Activated B cell treated with CpG ODN at 0.5 μM for 24 hours (primary cell): ENCODE measurements at regions not wholly inside any gene's neighbourhood (a gene's known extent, or its start where the extent isn't known, plus 50 kb on each side); places are given as distances from the start of the nearest gene placed in this dataset.

Experiments used
- ATAC-seq: fragments of 200-7000 bp; cut with Tn5 transposase; one replicate; pipeline ENCODE4 v1.10.0; 2021; ENCODE audit warnings: low read depth, mild to moderate bottlenecking, moderate library complexity
- CTCF ChIA-PET: fragments of 350-600 bp; sonication (Branson Sonifier 250); formaldehyde crosslinking; loops from one replicate; lab custom pipeline; 2021; ENCODE audit warnings: antibody characterized with exemption; lab: Charles Lee
- POLR2A ChIA-PET: fragments of 350-600 bp; sonication (Branson Sonifier 250); formaldehyde crosslinking; loops from one replicate; lab custom pipeline; 2021; ENCODE audit warnings: antibody characterized with exemption; lab: Charles Lee
- DNase-seq: peaks from one replicate; pipeline ENCODE4 v3.0.0; 2022
- H3K27ac Mint-ChIP-seq: one replicate; pipeline ENCODE4 v1.8.0; 2020; ENCODE audit warnings: mixed read lengths
- H3K27me3 Mint-ChIP-seq: one replicate; pipeline ENCODE4 v1.8.0; 2021; ENCODE audit warnings: mixed read lengths
- H3K36me3 Mint-ChIP-seq: one replicate; pipeline ENCODE4 v1.8.0; 2021; ENCODE audit warnings: low read depth, mixed read lengths
- H3K4me1 Mint-ChIP-seq: one replicate; pipeline ENCODE4 v1.8.0; 2021; ENCODE audit warnings: mixed read lengths
- H3K4me3 Mint-ChIP-seq: one replicate; pipeline ENCODE4 v1.8.0; 2020; ENCODE audit warnings: mild to moderate bottlenecking, mixed read lengths
- H3K9me3 Mint-ChIP-seq: one replicate; pipeline ENCODE4 v1.8.0; 2020; ENCODE audit warnings: mixed read lengths
- CTCF ChIP-seq: fragments of 200-600 bp; IDR thresholded peaks from one replicate; pipeline ENCODE4 v1.8.0; 2022; ENCODE audit warnings: antibody characterized with exemption, mild to moderate bottlenecking
- intact Hi-C: fragments of 100-400 bp; cut with micrococcal nuclease; formaldehyde crosslinking; loops from one replicate; pipeline ENCODE4 v1.15.1; 2024

- ChIA-PET POLR2A (no interaction called here), CTCF (interaction anchor here (0.7 to 6.9 kb wide), 3 partner anchors 10 to 1246 kb away, joined by 3 to 83 read pairs (median 4); no protein-coding TSS in a partner anchor)
- intact Hi-C loops: loop anchor here (10.0 kb wide), 1 partner anchor 1668 kb away; no protein-coding TSS in a partner anchor
- no peak overlapping the region for H3K4me3 Mint-ChIP-seq
- ATAC-seq (no peak), DNase-seq (no peak)
- H3K27me3 Mint-ChIP-seq: peaks cover 13% of the 10 kb centered on the region
- H3K4me1 Mint-ChIP-seq: peaks cover 4% of the 10 kb centered on the region
- H3K27ac Mint-ChIP-seq: no peak overlapping the region
- H3K36me3 Mint-ChIP-seq: no peaks in the 10 kb centered on the region
- H3K9me3 Mint-ChIP-seq: no peaks in the 10 kb centered on the region
- no peak for TF ChIP-seq CTCF
These were observed 87.6 kb upstream of the PRB2 start for GRCh38 chr12:11482955-11483354.

GRCh38 chr12:11486623-11487444, 91.5 kb upstream of the PRB2 start:
- peak; percentile 96 for ATAC-seq
- TF ChIP-seq CTCF: peak; percentile 94
- H3K27me3 Mint-ChIP-seq: peaks cover 21% of the 10 kb centered on the region
- no peaks in the 10 kb centered on the region for H3K36me3 Mint-ChIP-seq
- DNase-seq: peak; percentile 41
- ChIA-PET CTCF (interaction anchor here (0.7 to 6.9 kb wide), 10 partner anchors 10 to 1334 kb away, joined by 3 to 83 read pairs (median 4); no protein-coding TSS in a partner anchor), POLR2A (interaction anchor here (0.6 kb wide), 1 partner anchor 9 kb away, joined by 3 read pairs; no protein-coding TSS in a partner anchor)
- no peaks in the 10 kb centered on the region for H3K9me3 Mint-ChIP-seq
- intact Hi-C loops: loop anchor here (1.0 to 10.0 kb wide), 9 partner anchors 288 to 1672 kb away; partner anchors contain the start of gene MAGOHB
- H3K4me3 Mint-ChIP-seq: no peak overlapping the region
- H3K4me1 Mint-ChIP-seq: peaks cover 4% of the 10 kb centered on the region
- no peak overlapping the region for H3K27ac Mint-ChIP-seq

GRCh38 chr12:11496157-11496851, 100.9 kb upstream of the PRB2 start:
- intact Hi-C loops: no loop called here

GRCh38 chr12:11497438-11497837, 102.1 kb upstream of the PRB2 start:
- peaks cover 35% of the 10 kb centered on the region for H3K27me3 Mint-ChIP-seq
- DNase-seq: no peak
- ChIA-PET CTCF (no interaction called here), POLR2A (interaction anchor here (0.5 kb wide), 1 partner anchor 699 kb away, joined by 3 read pairs; no protein-coding TSS in a partner anchor)
- peaks cover 10% of the 10 kb centered on the region for H3K9me3 Mint-ChIP-seq
- intact Hi-C loops: no loop called here
- no peak overlapping the region for H3K27ac Mint-ChIP-seq
- H3K4me3 Mint-ChIP-seq: no peak overlapping the region
- TF ChIP-seq CTCF: no peak
- peaks cover 22% of the 10 kb centered on the region for H3K4me1 Mint-ChIP-seq
- no peaks in the 10 kb centered on the region for H3K36me3 Mint-ChIP-seq
- ATAC-seq: no peak

More at GRCh38 chr12:11496157-11496851, 100.9 kb upstream of the PRB2 start:
- H3K36me3 Mint-ChIP-seq: no peaks in the 10 kb centered on the region
- TF ChIP-seq CTCF: no peak
- no peak overlapping the region for H3K4me3 Mint-ChIP-seq
- no peak for DNase-seq
- peaks cover 9% of the 10 kb centered on the region for H3K9me3 Mint-ChIP-seq
- peaks cover 26% of the 10 kb centered on the region for H3K27me3 Mint-ChIP-seq
- H3K27ac Mint-ChIP-seq: no peak overlapping the region
- ATAC-seq: no peak
- ChIA-PET CTCF (interaction anchor here (1.1 kb wide), 1 partner anchor 9 kb away, joined by 3 read pairs; no protein-coding TSS in a partner anchor), POLR2A (no interaction called here)
- H3K4me1 Mint-ChIP-seq: peaks cover 22% of the 10 kb centered on the region
